SU-DHL-6 (cell line): ENCODE measurements at regions not wholly inside any gene's neighbourhood (a gene's known extent, or its start where the extent isn't known, plus 50 kb on each side); places are given as distances from the start of the nearest gene placed in this dataset.

Source experiments
- EZH2phosphoT487 ChIP-seq: fragments of 200-600 bp; sonication (generic), shearing (Covaris generic); conservative IDR thresholded peaks from 2 replicates; pipeline ENCODE4 v1.6.1; 2018; ENCODE audit warnings: mild to moderate bottlenecking, antibody characterized with exemption, low read length, moderate library complexity, mixed read lengths
- TF ChIP-seq, protein P1 (sequence below): fragments of 200-600 bp; sonication (generic); IDR thresholded peaks from one replicate; pipeline ENCODE4 v1.5.1; 2017; ENCODE audit warnings: antibody characterized with exemption, mild to moderate bottlenecking, low read length, moderate library complexity; ENCODE audit not compliant: insufficient read depth, poor library complexity, severe bottlenecking

- TF ChIP-seq, protein P1, sequence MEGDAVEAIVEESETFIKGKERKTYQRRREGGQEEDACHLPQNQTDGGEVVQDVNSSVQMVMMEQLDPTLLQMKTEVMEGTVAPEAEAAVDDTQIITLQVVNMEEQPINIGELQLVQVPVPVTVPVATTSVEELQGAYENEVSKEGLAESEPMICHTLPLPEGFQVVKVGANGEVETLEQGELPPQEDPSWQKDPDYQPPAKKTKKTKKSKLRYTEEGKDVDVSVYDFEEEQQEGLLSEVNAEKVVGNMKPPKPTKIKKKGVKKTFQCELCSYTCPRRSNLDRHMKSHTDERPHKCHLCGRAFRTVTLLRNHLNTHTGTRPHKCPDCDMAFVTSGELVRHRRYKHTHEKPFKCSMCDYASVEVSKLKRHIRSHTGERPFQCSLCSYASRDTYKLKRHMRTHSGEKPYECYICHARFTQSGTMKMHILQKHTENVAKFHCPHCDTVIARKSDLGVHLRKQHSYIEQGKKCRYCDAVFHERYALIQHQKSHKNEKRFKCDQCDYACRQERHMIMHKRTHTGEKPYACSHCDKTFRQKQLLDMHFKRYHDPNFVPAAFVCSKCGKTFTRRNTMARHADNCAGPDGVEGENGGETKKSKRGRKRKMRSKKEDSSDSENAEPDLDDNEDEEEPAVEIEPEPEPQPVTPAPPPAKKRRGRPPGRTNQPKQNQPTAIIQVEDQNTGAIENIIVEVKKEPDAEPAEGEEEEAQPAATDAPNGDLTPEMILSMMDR, result no peak
- TF ChIP-seq EZH2phosphoT487, result no peak
These were observed 647.2 kb upstream of the BCHE start for GRCh38 chr3:166484470-166484869.
